Caki2 (cell line): ENCODE measurements at regions not wholly inside any gene's neighbourhood (a gene's known extent, or its start where the extent isn't known, plus 50 kb on each side); places are given as distances from the start of the nearest gene placed in this dataset.
A peak's percentile ranks its signal among the peaks of the same experiment; 100 is the strongest.

Experiments
- DNase-seq: peaks from one replicate; pipeline ENCODE4 v3.0.0-alpha.2; 2015; ENCODE audit warnings: low read depth
- in situ Hi-C: cut with HindIII; loops from 2 replicates; pipeline ENCODE4 v1.10.0; 2016; ENCODE audit warnings: low sequenced_read_pairs, low pct_unique_long_range_greater_than_20kb, mixed read lengths

DNA sequence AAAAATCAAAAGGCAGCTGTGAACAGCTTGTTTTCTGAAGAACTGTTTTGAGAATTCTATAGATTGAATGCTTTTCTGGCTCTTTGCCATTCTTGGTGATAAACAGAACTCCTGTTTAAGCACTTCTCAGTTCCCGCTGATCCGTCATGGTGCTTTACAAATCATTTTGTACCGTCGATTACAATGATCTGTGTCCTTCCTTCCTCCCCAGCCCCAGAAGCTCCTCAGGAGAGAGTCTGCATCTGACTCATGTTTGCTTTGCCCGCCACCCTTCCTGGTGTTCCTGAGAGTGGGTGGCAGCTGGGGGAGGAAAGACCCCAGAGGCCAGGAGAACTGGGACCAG is 538.6 kb upstream of the MARCKS start:
- in situ Hi-C loops, result no loop called here
- DNase-seq, result no peak

GRCh38 chr6:113320653-113321052 is 536.5 kb upstream of the MARCKS start:
- in situ Hi-C loops, result no loop called here
- no peak for DNase-seq

GRCh38 chr6:113326781-113327180 is 530.4 kb upstream of the MARCKS start:
- in situ Hi-C loops, result no loop called here

GRCh38 chr6:113328886-113329381 is 528.2 kb upstream of the MARCKS start:
- no peak for DNase-seq
- in situ Hi-C loops, result no loop called here

More at GRCh38 chr6:113326781-113327180, 530.4 kb upstream of the MARCKS start:
- no peak for DNase-seq

DNA sequence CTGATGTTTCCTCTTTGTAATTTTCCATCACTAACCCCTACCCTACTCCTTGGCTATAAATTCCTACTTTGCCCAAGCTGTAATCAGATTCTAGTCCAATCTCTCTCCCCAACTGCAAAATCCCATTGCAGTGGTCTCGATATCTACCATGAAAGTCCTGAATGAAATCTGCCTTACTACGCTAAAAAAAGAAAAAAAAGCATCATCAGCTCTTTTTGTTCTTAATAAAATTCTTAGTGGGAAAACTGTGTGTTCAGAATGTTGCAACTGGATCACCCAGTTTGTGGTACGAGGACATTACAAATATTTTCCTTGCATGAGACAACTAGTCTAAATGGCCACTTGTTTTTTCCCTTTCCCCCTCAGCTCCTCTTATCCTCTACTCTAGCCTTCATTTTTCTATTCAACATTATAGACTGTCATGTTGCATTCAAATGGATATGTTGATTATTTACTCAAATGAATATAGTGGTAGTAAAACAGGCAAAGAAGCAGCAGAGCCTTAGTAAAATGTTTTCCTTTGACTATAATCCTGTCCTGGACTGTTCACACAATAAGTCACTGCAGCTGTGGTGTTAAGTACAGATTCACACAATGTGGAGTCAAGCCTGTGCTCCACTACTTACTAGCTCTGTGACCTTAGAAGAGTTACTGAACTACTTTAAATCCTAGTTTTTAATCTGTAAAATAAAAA is 527.1 kb upstream of the MARCKS start:
- in situ Hi-C loops, result no loop called here
- DNase-seq, result no peak

DNA sequence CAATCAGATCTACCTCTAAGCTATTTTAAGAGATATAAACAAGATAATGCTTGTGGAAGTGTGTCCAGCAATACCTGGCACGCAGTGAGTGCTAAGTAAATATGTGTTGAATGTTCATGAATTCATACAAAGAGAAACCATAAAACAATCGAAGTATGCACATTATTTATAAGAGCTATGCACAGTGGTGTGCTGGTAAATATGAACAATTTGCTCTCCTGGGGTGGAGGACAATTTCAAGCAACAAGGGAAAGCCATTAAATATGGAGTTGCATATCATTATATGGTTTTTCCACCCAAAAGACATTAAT is 526.6 kb upstream of the MARCKS start:
- in situ Hi-C loops, result no loop called here
- no peak for DNase-seq

DNA sequence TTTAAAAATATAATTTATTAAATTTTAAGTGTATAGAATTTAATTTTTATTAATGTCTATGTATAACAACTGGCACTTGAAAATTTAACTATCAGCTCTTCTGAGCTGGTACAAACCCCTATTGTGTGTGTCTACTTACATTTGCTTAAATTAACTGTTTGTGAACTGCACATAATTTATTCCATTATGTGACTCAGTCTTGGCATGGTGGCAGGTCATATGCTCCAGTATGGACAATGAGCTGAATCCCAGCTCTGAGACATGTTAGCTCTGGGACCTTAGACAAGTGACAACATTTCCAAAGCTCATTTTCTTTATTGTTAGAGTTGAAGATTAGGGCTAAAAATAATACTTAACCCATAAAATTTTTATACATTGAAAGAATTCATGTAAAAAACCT is 526.1 kb upstream of the MARCKS start:
- in situ Hi-C loops, result no loop called here
- no peak for DNase-seq

DNA sequence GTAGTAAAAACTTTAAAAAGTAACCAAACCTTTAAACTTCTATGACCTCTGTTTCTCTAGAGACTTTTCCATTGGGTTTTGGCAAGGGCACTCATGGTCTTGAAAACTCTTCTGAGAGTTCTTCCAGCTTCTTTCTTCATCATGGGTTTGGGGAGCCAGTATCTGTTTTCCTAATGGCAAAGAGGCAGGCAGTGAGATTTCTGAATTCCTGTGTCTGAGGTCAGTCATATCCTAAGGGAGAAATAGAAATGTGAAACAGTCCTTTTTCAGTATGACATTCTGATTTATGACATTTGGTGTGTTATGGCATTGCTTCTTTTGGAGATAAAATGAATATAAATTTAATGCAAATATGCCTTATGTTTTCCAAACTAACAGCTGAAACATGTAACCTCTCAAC is 518.5 kb upstream of the MARCKS start:
- no peak for DNase-seq
- in situ Hi-C loops, result no loop called here

GRCh38 chr6:113339209-113339608 is 517.9 kb upstream of the MARCKS start:
- in situ Hi-C loops, result no loop called here
- no peak for DNase-seq

DNA sequence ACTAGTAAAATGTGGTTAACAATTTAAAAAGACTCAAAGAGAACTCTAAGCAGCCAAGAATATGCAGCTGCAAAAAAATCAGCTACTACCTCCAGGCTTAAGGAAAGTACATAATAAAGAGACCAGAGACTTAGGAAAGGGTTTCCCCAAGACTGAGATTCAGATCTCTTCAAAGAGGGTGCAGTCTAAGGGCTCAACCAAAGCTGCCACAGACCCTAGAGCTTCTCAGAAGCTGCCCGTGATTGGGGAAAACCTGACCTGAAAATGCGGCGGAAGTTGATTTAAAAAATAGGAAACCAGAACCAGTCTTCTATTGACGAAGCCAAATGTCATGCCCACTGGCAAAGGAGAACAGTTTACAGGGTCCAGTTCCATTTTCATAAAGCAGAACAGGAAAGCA is 516.8 kb upstream of the MARCKS start:
- no peak for DNase-seq
- in situ Hi-C loops, result no loop called here

DNA sequence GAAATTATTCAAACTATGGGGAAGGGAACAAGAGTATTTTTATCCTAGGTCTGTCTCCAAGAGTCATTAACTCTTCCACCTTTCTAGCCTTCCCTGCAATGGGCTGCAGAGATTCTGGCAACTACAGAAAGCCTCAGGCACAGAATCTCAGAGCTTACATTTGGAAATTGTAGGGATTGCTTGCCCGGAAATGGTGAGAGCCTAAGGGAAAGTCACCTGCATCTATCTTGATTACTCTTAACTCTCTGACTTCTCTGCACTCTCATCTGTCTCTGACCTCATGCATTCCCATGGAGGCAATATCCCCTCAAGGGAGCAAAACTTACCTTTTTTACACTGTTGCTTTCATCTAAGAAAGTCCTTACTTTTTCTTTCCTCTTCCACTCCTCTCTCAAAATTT is 513.2 kb upstream of the MARCKS start:
- DNase-seq, result no peak
- in situ Hi-C loops, result no loop called here

DNA sequence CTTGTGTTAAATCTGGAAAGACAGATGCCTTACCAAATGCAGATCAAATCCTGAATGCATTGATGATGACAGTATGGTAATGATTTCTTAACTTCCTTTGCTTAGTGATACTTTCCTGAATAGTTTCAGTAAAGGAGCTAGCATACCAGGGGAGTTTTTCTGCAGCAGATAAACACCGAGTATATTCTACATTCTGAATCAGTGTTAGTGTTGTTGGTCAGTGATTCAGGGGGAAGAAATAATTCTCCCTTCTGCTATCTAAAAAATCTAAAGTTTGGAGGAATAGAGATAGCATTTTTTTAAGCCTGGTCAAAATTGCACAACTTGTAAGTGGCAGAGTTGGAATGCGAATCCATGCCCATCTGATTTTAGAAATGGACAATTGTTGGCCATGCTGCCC is 512.2 kb upstream of the MARCKS start:
- in situ Hi-C loops, result no loop called here

GRCh38 chr6:113347436-113347835 is 509.7 kb upstream of the MARCKS start:
- DNase-seq, result no peak
- in situ Hi-C loops, result no loop called here

More for the DNA sequence above, 512.2 kb upstream of the MARCKS start:
- DNase-seq, result no peak

DNA sequence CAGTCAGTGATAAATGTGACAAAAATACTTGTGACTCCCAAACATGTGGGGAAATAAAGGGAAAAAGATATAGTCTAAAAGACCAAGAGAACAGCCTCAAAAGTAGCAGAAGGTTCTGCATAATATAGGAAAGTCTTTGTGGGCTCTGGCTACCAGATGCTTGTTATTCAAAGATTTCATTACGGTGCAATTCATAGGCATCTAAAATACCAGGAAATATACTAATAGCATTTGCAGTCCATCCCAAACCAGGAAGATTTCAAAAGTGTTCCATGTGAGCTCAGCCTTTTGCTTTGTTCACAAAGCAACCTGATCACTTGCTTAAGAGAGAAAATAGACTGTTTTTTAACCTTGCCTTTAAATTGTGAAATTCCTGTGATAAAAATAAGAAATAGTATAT is 506.7 kb upstream of the MARCKS start:
- no peak for DNase-seq
- in situ Hi-C loops, result no loop called here

DNA sequence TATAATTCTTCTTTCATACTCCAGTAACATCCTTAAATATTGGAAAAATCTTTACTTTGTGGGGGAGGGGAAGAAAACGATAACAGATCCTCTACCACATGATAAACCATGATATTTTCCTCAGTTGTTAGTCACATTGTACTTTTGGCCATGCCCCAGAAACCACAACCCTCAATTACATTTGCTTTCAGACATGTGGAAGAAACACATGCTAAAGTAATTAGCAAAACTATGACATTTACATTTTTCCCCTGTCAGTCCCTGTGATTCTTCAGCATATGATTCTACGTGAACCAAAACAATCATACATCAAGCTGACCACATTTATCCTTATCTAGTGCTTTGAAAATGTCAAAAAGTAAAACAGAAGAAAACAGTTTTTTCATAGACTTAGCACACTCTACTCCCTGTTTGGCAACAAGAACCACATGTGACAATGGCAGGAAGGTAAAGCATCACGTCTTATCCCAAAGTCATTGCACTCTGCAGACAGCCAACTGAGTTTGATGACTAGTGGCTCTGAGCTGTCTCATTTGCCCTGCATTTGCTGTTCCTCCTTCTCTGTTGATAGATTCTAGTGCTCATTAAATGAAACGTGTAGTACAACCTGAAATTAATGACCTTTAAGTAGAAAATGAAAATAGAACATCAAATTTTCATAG is 505.8 kb upstream of the MARCKS start:
- no peak for DNase-seq
- in situ Hi-C loops, result no loop called here

GRCh38 chr6:113352029-113352801 is 504.9 kb upstream of the MARCKS start:
- in situ Hi-C loops, result no loop called here
- peak; percentile 59 for DNase-seq

DNA sequence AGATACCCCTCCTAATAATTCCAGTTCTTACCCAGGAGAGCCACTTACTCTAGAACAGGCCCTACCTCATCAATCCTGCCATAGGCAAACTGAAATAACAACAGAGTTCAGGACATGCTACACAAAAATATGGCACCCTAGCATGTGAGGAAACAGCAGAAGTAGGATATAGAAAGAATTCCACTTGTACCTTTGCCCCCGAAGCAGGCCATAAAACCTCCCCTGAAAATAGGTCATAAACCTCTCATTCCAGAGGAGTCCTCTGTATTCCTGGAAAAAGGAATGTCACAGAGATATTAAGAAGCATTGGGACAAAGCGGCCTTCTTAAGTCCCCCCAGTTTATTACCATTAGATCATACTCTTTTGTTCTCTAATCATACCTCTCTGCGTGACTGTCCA is 504.3 kb upstream of the MARCKS start:
- in situ Hi-C loops, result no loop called here
- no peak for DNase-seq

GRCh38 chr6:113353392-113353791 is 503.8 kb upstream of the MARCKS start:
- DNase-seq, result no peak
- in situ Hi-C loops, result no loop called here

DNA sequence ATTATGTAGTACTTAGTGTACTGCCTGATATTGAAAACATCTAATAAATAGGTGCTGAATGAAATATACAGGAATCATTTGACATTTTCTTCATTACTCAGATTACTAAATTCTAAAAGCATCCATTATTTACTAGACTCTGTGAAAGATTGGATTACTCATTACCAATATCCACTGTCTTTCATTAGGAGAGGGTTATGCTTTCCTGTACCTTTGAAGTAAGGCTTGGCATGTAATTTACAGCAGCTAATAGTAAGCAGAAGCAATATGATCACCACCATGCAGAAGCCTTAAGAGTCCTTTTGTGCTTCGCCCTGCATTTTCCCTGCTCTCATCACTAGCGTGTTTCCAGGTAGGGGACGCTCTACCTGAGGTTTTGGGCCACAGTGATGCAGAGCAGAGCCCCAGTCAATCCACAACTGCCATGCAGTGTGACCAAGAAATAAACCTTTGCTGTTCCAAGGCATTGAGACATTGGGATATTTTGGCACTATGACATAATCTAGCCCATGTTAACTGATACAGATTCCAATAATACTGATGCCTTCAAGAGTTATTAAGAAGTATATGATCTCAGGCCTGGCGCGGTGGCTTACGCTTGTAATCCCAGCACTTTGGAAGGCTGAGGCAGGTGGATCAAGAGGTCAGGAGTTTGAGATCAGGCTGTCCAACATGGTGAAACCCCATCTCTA is 502.8 kb upstream of the MARCKS start:
- DNase-seq, result no peak
- in situ Hi-C loops, result no loop called here
